ENCODE measurements at regions not wholly inside any gene's neighbourhood (a gene's known extent, or its start where the extent isn't known, plus 50 kb on each side); places are given as distances from the start of the nearest gene placed in this dataset.

DNA sequence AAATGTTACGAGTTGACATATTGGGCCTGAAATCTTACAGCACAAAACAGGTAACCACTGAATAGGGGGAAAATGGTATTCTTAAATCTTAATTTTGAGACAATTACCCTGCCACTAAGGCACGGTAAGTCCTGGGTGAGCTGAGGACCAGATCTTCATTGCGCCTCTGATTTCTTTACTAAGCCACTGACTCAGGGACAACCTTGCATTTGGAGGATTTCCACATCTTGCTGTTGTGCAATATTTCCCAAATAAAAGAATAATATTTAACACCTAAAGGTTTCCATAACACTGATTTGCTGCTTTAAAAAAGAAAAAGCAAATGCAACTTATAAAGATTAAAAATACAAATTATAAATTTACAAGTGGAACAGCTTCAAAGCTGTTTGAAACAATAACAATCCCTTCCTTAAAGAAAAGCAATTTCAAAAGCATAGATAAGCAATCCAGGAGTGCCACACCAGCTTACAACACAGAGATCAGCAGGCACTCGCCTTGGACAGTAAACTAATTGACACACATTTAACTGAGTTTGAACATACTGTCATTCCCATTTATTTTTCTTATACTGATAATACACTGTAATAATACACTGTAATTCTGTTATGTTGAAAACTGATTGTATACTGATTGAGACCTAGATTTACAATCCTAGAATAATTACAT, 79.6 kb upstream of the DOCK9 start:
- DNase-seq: no peak
- Histone ChIP-seq H2BK20ac (ENCODE audit: low read depth, low read length, poor library complexity, severe bottlenecking) (no peak overlapping the region), H3K14ac (ENCODE audit: insufficient read depth, low read length) (no peak overlapping the region), H3K79me2 (ENCODE audit: insufficient read depth, low read length) (no peaks in the 10 kb centered on the region), H3K56ac (ENCODE audit: insufficient read length, low read depth, low read length) (no peak overlapping the region), H3K79me1 (ENCODE audit: insufficient read depth, low read depth, low read length, poor library complexity, severe bottlenecking) (no peaks in the 10 kb centered on the region), H3T11ph (ENCODE audit: low read length) (no peak overlapping the region), H3K4me1 (ENCODE audit: insufficient read depth, low read length) (no peaks in the 10 kb centered on the region), H2BK120ac (ENCODE audit: low read depth, low read length, poor library complexity, severe bottlenecking) (no peak overlapping the region), H2BK5ac (ENCODE audit: insufficient read length, low read length) (no peak overlapping the region), H4K5ac (ENCODE audit: insufficient read length, low read depth, low read length) (no peak overlapping the region), H2BK12ac (ENCODE audit: insufficient read length, low read depth, low read length) (no peak overlapping the region), H3K4ac (ENCODE audit: low read depth, low read length) (no peak overlapping the region), H3K27ac (ENCODE audit: insufficient read length, low read depth, low read length) (no peak overlapping the region), H4K20me1 (ENCODE audit: control insufficient read depth, insufficient read depth, insufficient read length) (no peaks in the 10 kb centered on the region), H3K27me3 (ENCODE audit: insufficient read depth, low read length) (no peaks in the 10 kb centered on the region), H3K18ac (ENCODE audit: insufficient read length, low read depth, low read length) (no peak overlapping the region), H4K8ac (replicated peaks; ENCODE audit: insufficient read length, low read depth, low read length) (no peak overlapping the region), H3K9me3 (ENCODE audit: control insufficient read depth, low read depth, low read length) (no peaks in the 10 kb centered on the region), H4K91ac (ENCODE audit: insufficient read length, low read depth, low read length) (no peak overlapping the region), H2BK15ac (ENCODE audit: low read depth, low read length) (no peak overlapping the region), H3K23me2 (ENCODE audit: insufficient read length, low read depth, low read length, poor library complexity, severe bottlenecking) (no peaks in the 10 kb centered on the region), H2AFZ (ENCODE audit: low read length) (no peak overlapping the region), H2AK5ac (ENCODE audit: insufficient read length, low read length) (no peak overlapping the region), H3K4me2 (ENCODE audit: insufficient read depth, insufficient read length, low read length) (no peak overlapping the region), H3K23ac (ENCODE audit: insufficient read length, low read depth, low read length) (no peak overlapping the region), H3K9ac (ENCODE audit: extremely low read depth, insufficient read length, low read length) (no peak overlapping the region)
- H3K9me3 Mint-ChIP-seq: no peaks in the 10 kb centered on the region
- no peaks in the 10 kb centered on the region for H3K27me3 Mint-ChIP-seq (ENCODE audit: low read depth)
- no peak overlapping the region for H3K27ac Mint-ChIP-seq
- no peak overlapping the region for H3K4me3 Mint-ChIP-seq
- H3K4me1 Mint-ChIP-seq: peaks cover 18 to 28% of the 10 kb centered on the region in 2 experiments
- no peaks in the 10 kb centered on the region for H3K36me3 Mint-ChIP-seq (ENCODE audit: insufficient read depth in 1 of 3, low read depth in 3 of 3)
- TF ChIP-seq, protein P1, sequence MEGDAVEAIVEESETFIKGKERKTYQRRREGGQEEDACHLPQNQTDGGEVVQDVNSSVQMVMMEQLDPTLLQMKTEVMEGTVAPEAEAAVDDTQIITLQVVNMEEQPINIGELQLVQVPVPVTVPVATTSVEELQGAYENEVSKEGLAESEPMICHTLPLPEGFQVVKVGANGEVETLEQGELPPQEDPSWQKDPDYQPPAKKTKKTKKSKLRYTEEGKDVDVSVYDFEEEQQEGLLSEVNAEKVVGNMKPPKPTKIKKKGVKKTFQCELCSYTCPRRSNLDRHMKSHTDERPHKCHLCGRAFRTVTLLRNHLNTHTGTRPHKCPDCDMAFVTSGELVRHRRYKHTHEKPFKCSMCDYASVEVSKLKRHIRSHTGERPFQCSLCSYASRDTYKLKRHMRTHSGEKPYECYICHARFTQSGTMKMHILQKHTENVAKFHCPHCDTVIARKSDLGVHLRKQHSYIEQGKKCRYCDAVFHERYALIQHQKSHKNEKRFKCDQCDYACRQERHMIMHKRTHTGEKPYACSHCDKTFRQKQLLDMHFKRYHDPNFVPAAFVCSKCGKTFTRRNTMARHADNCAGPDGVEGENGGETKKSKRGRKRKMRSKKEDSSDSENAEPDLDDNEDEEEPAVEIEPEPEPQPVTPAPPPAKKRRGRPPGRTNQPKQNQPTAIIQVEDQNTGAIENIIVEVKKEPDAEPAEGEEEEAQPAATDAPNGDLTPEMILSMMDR (conservative IDR thresholded peaks at IDR 0.05): no peak
- no CpG with 5 or more reads among the region's 4 CpGs for WGBS (ENCODE audit: extremely low coverage, insufficient read length, low lambda C conversion rate)
